ENCODE measurements at regions not wholly inside any gene's neighbourhood (a gene's known extent, or its start where the extent isn't known, plus 50 kb on each side); places are given as distances from the start of the nearest gene placed in this dataset.

DNA sequence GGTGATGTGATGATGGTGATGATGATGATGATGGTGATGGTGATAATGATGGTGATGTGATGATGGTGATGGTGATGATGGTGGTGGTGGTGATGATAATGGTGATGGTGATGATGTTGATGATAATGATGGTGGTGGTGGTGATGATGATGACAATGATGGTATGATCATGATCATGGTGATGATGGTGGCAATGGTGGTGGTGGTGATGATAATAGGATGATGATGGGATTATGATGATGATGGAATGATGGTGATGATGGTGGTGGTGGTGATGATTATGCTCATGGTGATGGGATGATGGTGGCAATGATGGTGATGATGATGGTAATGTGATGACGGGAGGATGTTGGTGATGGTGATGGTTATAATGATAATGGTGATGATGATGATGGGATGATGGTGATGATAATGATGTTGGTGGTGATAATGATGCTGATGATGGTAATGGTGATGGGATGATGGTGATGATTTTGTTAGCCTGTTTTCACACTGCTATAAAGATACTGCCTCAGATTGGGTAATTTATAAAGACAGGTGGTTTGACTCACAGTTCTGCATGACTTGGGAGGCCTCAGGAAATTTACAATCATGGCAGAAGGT lies 314.8 kb upstream of the SFSWAP start:
- TF ChIP-seq POLR2A (IDR thresholded peaks at IDR 0.05; ENCODE audit: control extremely low read depth in 1 of 2, low read depth in 2 of 2, low read length in 2 of 2), result no peak
- TF ChIP-seq, protein P1, sequence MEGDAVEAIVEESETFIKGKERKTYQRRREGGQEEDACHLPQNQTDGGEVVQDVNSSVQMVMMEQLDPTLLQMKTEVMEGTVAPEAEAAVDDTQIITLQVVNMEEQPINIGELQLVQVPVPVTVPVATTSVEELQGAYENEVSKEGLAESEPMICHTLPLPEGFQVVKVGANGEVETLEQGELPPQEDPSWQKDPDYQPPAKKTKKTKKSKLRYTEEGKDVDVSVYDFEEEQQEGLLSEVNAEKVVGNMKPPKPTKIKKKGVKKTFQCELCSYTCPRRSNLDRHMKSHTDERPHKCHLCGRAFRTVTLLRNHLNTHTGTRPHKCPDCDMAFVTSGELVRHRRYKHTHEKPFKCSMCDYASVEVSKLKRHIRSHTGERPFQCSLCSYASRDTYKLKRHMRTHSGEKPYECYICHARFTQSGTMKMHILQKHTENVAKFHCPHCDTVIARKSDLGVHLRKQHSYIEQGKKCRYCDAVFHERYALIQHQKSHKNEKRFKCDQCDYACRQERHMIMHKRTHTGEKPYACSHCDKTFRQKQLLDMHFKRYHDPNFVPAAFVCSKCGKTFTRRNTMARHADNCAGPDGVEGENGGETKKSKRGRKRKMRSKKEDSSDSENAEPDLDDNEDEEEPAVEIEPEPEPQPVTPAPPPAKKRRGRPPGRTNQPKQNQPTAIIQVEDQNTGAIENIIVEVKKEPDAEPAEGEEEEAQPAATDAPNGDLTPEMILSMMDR (IDR thresholded peaks at IDR 0.05; ENCODE audit: control extremely low read depth in 1 of 3, insufficient read depth in 1 of 3, low read depth in 1 of 3, low read length in 3 of 3), result no peak
- no peak for TF ChIP-seq TBP (IDR thresholded peaks at IDR 0.05; ENCODE audit: low read depth, low read length)

Data from H1 (cell line).